HL-60 (cell line): ENCODE measurements at regions not wholly inside any gene's neighbourhood (a gene's known extent, or its start where the extent isn't known, plus 50 kb on each side); places are given as distances from the start of the nearest gene placed in this dataset.

Experiments
- GABPA ChIP-seq: IDR thresholded peaks from 2 replicates; pipeline ENCODE4 v1.6.1; 2012; ENCODE audit warnings: low read depth
- POLR2AphosphoS5 ChIP-seq: IDR thresholded peaks from 2 replicates; pipeline ENCODE4 v1.6.1; 2012; ENCODE audit warnings: low read depth
- REST ChIP-seq: IDR thresholded peaks from 2 replicates; pipeline ENCODE4 v1.6.1; 2012; ENCODE audit warnings: low read depth; ENCODE audit not compliant: insufficient replicate concordance
- SPI1 ChIP-seq: IDR thresholded peaks from 2 replicates; pipeline ENCODE4 v1.6.1; 2012; ENCODE audit warnings: low read depth, mild to moderate bottlenecking, borderline replicate concordance
- TF ChIP-seq, protein P1 (sequence below): IDR thresholded peaks from one replicate; pipeline ENCODE4 v1.5.1; 2011; ENCODE audit warnings: low read length, control low read depth, inconsistent platforms; ENCODE audit not compliant: insufficient read depth

GRCh38 chr12:89157413-89157812, 194.9 kb downstream of the DUSP6 start:
- TF ChIP-seq, protein P1, sequence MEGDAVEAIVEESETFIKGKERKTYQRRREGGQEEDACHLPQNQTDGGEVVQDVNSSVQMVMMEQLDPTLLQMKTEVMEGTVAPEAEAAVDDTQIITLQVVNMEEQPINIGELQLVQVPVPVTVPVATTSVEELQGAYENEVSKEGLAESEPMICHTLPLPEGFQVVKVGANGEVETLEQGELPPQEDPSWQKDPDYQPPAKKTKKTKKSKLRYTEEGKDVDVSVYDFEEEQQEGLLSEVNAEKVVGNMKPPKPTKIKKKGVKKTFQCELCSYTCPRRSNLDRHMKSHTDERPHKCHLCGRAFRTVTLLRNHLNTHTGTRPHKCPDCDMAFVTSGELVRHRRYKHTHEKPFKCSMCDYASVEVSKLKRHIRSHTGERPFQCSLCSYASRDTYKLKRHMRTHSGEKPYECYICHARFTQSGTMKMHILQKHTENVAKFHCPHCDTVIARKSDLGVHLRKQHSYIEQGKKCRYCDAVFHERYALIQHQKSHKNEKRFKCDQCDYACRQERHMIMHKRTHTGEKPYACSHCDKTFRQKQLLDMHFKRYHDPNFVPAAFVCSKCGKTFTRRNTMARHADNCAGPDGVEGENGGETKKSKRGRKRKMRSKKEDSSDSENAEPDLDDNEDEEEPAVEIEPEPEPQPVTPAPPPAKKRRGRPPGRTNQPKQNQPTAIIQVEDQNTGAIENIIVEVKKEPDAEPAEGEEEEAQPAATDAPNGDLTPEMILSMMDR, result no peak
- TF ChIP-seq REST (no peak), POLR2AphosphoS5 (no peak), SPI1 (no peak), GABPA (no peak)
